HG03280 (cell line): ENCODE measurements at regions not wholly inside any gene's neighbourhood (a gene's known extent, or its start where the extent isn't known, plus 50 kb on each side); places are given as distances from the start of the nearest gene placed in this dataset.

ENCODE experiments used
- ATAC-seq: cut with Tn5 transposase; IDR thresholded peaks from one replicate; pipeline ENCODE4 v1.9.1; 2021; ENCODE audit warnings: mild to moderate bottlenecking, moderate library complexity; ENCODE audit not compliant: unreplicated experiment

- ATAC-seq, result no peak
Measured at GRCh38 chr11:121801394-121801748, 314.6 kb downstream of the BLID start.

DNA sequence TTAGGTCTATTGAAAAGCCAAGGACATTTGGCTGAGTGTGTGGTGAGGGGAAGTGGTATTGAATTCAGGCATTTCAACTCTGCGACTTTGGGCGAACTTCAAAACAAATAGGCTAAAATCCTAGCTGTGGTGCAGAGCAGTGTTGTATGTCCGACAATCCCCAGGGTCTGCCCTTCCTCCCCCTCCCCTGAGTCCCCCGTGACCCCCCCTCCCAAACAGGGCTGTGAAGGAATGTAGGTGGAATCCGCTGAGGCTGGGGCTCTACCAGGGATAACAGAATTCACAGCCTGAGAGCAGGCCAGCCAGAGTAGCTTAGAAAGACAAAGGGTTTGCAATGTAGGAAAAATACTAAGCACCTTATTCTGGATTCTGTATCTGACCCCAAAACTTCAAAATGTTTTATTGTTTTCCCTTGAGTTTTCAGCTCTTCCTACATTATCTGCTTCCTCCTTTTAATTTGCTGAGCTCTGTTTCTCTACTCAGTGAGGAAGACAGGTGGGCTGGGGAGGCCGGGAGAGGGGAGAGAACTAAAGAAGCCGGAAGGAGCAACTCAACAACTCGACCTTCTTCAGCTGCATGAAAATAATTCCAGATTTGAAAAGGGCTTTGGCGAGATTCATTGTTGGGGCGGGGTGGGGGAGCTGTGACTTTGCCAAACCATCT lies 315.2 kb downstream of the BLID start:
- ATAC-seq, result no peak

DNA sequence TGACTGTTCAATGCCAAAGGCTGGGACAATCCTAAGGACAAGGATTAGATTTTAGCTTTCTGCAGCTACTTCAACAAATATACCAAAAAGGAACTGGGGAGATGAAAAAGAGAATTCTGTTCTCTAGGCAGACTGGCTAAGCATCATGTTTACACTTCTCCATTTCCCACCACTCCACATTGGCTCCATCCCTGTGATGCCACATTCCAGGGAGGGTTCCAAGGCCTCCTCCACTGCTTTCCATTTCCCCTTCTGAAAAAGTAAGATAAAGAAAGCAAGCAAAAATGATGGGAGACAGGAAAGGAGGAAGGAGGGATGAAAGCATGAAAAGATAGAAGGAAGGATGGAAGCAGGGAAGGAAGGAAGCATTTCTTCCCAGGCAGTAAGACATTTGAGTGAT lies 315.8 kb downstream of the BLID start:
- ATAC-seq, result no peak

- ATAC-seq, result no peak
Measured at GRCh38 chr11:121797496-121797895, 318.5 kb downstream of the BLID start.

- no peak for ATAC-seq
Measured at GRCh38 chr11:121795174-121795573, 320.8 kb downstream of the BLID start.

DNA sequence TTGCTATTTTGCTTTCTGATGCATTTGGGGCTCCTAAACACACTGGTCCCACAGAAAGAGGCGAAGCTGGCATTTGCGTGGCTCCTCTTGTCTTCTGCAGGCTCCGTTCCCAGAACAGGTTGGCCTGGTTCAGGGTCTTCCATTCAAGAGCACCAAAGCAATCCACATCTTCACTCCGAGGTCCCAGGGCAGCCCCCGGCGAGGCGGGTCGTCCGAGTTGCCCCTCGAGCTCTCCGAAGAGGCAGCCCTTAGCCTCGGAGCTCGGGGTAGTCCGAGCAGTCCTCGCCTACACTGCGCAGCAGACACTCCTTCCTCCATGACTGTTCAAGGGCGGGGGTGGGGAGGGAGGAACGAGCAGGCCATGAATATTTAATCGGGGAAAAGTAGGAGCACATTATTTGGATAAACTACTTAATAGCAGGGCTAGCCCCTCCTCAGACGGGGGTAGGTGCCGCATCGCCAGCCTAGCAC lies 321.3 kb downstream of the BLID start:
- ATAC-seq, result no peak

DNA sequence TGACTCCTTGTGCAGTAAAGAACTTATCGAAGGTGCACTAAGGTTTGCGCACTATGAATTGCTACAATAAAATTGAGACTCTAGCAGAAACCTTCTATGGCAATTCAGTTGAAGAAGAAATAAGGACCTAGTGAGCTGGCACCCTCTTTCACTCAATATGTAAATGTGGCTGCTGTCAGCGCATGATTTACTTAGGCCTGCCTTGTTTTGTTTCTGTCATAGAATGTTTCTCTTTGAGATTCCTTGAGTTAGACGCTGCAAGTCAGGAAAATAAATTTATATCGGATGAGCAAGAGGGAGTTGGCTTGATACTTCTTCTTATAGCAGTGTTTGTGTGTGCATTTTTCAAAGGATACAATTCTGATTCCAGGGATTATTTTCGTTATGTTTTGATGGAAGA lies 322.1 kb downstream of the BLID start:
- no peak for ATAC-seq

DNA sequence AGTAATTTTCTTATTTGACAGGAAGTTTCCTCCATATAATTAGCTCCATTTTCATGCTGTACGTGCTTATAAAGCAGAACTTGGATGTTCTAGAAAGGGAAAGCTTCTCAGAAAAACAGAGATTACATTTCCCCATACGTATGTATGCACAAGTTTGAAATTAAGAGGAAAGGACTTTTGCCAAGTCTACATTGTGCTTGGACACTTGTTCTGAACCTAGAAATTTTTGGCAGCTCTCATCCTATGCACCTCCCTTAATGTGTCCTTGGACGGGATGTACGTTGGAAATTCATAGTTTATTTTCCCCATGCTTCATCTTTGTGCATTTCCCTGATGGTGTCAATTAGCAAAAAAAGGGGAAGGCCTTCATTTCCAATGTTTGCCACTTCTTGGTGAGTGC lies 322.7 kb downstream of the BLID start:
- ATAC-seq, result no peak

DNA sequence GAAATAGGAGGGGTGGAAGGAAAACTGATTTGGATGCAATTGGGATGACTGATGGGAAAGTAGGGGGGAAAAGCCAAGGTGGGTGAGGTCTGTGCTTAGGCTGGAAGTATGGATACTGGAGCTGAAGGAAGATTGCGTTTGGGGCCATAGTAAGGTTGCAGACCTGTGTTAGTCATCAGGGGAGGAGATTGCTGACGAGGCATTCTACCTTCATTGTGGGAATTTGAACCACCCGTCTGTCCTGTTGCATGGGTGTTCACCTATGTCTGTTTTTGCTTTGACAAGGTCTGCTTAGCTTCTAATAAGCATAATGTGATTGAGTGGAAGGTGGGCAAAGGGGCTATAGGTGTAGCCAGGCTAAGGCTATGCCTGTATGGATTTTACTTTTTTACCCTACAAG lies 323.8 kb downstream of the BLID start:
- ATAC-seq, result no peak

DNA sequence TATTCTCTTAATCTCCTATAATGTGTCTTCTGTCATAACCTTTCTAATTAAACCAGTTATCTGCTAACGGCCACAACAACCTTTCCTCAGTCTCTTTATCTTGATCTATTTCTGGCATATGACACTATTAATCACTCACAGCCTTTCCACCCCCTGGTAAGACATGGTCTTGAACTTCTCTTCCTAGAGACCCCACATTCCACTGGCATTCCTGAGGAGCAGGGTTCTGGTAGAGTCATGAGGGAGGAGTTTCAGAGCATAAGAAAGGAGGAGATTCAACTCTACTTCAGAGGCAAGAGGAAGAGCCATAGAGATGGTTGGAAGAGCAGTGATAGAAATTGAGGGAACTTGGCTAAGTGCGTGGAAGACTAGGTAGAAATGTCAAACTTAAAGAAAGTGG lies 325.6 kb downstream of the BLID start:
- no peak for ATAC-seq

DNA sequence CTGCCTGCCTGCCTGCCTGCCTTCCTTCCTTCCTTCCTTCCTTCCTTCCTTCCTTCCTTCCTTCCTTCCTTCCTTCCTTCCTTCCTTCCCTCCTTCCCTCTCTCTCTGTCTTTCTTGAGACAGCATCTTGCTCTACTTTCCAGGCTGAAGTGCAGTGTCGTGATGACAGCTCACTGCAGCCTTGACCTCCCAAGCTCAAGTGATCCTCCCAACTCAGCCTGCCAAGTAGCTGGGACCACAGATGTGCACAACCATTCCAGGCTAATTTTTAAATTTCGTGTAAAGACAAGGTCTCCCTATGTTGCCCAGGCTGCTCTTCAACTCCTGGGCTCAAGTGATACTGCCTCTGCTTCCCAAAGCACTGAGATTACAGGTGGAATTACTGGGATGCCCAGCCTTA lies 328.2 kb upstream of the SORL1-AS1 start:
- no peak for ATAC-seq

DNA sequence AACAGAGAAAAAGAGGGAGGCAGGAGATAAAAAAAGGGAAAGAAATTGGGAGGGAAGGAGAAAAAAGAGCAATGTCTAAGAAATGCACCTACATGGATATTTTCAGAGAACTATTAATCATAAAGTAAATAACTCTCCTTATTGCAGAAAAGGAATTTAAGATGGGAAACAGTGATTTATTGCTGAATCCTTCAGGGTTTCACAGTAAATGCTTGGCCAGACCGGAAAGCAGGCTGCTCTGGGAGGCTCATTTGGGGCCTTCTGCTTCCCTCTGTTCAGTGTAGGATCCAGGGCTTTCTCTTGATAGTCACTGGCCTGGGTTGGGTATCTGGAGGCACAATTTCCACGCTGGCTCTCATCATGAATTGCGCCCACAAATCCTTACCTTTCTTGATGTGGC lies 324.3 kb upstream of the SORL1-AS1 start:
- ATAC-seq, result no peak

- ATAC-seq, result no peak
Measured at GRCh38 chr11:121775276-121775675, 322.5 kb upstream of the SORL1-AS1 start.

DNA sequence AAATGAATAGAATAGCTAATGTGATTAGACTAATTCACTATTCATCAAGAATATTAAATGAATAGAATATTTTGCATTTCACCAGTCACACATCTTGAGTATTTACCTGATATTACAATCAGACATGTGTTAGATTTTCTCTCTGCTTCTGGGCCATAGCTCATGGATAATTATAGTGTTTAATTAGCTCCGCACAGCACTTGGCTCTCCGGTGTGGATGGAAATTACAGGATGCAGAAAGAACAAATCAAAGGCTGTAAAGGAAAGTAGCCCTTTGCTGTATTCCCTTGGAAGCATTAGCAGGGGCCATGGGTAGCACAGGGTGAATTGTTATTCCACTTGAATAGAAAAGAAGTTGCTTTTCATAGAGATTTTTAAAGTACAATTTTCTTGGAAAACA lies 320.3 kb upstream of the SORL1-AS1 start:
- ATAC-seq, result no peak

- ATAC-seq, result no peak
Measured at GRCh38 chr11:121770939-121771595, 318.3 kb upstream of the SORL1-AS1 start.

DNA sequence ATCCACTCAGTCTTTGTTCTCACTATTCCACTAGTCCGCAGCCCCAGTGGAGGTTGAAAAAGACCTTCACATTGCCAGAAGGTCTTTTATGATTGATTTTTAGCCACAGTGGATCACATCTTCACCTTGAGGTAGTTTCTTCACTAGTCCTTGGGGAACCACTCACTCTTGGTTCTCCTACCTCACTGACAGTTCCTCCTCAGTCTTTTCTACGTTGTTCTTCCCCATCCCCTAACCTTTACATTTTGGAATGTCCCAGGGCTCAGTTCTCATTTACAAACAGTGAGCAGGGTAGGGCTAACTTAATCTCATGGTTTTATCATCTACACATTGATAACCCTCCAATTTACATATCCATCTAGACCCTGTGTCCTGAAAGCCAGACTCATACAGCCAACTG lies 316.4 kb upstream of the SORL1-AS1 start:
- no peak for ATAC-seq

- no peak for ATAC-seq
Measured at GRCh38 chr11:121767433-121767832, 314.7 kb upstream of the SORL1-AS1 start.

DNA sequence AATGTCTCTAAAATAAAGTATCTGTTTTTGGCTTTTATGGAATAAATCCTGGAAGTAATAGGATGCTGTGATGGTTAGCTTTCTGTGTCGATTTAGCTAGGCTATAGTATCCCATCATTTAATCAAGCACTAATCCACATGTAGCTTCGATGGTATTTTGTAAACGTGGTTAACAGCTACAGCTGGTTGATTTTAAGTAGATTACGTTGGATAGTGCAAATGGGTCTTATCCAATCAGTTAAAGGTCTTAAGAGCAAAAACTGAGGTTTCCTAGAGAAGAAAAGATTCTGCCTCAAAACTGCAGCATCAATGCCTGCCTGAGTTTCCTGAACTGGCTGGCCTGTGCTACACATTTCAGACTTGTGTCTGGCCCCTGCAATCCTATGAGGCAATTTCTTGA lies 314.2 kb upstream of the SORL1-AS1 start:
- ATAC-seq, result no peak

DNA sequence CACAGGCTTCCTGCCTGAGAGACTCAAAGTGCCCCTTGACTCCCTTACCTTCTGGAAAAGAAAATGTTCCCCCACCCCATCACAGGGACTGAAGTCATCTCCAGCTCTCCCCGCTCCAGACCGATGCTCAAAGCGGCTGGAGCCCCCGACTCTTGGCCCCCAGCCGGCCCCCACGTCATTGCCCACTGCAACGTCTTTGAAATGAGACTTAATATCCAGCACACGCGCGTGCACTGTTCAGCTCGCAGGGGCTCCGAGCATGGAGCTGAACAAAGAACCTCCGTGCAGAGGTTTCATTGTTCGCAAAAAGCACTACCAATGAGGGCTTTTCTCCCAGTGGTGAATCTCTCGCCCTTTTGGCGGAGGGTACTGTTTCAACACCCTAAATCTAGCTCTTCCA lies 313.4 kb upstream of the SORL1-AS1 start:
- no peak for ATAC-seq

DNA sequence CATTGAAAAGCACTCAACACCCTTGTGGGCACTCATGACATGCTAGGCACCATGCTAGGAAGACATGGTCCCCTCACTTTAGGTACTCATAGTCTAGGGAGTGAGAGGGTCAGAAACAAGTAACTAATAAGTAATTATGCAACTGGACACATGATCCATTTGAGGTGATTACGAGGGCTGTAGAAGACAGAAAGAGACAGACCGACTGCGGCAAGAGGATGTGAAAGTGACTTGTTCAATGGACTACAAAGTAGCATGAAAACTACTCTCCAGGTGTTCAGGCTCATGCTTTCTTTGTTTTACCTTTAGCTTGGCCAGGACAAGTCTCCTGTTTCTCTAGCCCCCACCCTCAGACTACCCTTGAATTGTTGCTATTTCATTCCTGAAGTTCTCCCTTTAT lies 310.8 kb upstream of the SORL1-AS1 start:
- peak; percentile 68 for ATAC-seq

- no peak for ATAC-seq
Measured at GRCh38 chr11:121762820-121763219, 310.1 kb upstream of the SORL1-AS1 start.

DNA sequence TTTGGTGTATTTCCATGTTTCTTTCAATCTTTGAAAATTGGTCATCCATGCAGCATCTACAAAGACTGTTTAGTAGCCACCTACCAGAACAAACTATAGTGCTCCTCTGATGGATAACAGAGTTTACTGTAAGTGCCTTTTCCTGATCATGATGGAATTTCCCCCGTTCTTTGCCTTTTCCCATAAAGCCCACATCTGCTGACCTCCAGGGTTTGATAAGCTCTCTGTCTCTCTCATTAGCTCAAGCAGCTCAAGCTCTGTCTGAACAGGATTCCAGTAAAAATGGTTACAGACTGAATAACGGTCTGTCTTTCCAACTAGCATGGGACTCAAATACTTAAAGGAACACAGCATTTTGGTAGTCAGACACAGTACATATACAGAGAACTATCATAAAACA lies 308.4 kb upstream of the SORL1-AS1 start:
- ATAC-seq, result no peak
